Frontal cortex (tissue), 3 donors: ENCODE measurements at regions not wholly inside any gene's neighbourhood (a gene's known extent, or its start where the extent isn't known, plus 50 kb on each side); places are given as distances from the start of the nearest gene placed in this dataset.

Source experiments
- DNase-seq, 2 donors: peaks; one replicate each; pipeline ENCODE4 v3.0.0; 2012; ENCODE audit warnings: low spot score in 2 of 2
- FAIRE-seq: peaks from 2 replicates; lab custom pipeline; 2012; peaks lifted over from hg19 to GRCh38; lab: Jason Lieb, UNC
- donor health status: control.
- donor health status: control.
- donor health status: control.

DNA sequence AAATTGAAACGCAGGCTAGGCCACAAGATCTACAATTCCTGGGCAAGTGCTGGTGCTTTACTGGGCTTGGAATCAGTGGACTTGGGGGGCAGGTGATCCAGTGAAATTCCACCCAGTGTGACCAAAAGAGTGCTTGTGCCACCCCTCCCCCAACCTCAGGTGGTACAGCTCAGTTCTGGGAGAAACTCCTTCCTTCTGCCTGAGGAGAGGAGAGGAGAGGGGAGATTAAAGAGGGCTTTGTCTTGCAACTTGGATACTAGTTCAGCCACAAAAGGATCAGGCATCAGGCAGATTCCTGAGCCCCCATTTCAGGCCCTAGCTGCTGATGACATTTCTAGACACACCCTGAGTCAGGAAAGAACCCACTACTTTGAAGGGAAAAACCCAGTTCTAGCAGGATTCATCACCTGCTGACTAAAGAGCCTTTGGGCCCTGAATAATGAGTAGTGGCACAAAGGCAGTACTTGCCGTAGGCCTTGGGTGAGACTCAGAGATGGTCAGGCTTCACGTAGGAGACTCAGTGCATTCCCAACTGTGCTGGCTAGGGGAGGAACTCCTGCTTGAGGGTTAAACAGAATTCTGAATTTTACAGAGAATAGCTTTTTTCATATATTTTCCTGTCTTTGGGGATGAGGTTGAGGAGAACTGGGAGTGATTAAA lies 446.7 kb downstream of the BMP2 start:
- DNase-seq = no peak

DNA sequence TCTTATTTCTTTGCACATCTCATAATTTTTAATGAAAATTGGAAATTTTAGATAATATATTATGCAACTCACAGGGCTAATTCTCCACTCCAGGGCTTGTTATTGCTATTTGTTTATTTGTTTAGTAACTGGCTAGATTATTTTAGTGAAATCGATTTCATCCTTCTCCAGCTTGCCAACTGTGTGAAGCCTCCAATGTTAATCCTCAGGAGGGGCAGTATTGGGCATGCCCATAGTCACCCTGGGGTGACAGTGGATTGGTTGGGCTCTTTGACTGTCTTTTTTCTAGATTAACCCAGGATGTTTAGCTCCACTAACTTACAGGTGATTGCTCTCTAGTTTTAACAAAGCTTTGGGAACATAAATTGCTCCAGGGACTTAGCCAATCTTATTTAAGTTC lies 450.1 kb downstream of the BMP2 start:
- no peak for FAIRE-seq
- no peak for DNase-seq

More for the DNA sequence above, 446.7 kb downstream of the BMP2 start:
- no peak for FAIRE-seq

DNA sequence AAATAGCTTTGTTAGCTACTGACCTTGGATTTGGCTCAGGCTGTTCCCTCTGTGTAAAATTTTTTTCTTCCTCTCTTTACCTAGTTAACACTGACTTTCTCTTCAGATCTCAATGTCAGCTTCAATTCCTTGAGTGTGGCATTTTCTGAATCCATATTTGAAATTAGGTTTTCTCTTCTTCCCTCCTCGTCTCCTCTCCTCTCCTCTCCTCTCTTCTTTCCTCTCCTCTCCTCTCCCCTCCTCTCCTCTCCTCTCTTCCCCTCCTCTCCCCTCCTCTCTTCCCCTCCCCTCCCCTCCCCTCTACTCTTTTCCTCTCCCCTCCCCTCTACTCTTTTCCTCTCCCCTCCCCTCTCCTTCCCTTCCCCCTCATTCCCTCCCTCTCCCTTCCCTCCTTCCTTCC lies 453.3 kb downstream of the BMP2 start:
- FAIRE-seq (no peak), DNase-seq (no peak)

DNA sequence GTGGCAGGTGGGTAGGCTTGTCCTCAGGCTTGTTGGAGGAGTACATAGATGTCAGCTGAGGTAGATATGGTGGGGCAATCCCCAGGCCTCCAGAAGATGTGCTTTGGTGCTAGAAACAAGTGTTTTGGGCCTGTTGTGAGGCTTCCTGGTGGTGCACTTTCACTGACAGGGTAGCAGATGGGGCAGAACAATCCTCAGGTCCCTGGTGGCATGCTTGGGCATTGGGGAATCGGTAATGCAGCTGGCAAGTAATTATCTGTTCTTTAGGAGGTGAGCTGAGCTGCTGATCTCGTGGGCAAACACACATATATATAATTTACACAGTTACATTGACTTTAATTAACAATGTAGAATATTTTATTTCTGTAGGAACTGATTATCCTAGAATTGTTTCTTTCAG lies 458.7 kb downstream of the BMP2 start:
- no peak for DNase-seq
- no peak for FAIRE-seq

DNA sequence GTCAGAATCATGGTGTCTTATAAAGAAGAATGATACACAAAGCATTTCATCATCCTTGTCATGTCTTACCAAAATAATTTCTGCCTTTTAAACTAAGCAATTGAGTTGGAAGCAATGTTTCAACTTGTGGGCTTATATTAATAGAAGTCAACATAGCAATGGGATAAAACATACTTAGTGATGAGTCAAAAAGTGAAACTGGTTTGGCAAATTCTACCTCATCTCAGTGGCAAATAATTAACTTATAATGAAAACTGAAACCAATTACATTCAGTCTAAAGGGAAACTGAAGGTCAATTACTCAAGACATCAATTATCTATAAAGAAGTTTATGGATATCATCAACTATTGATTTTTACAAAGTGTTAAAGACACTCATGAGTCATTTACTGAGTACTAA lies 463.8 kb downstream of the BMP2 start:
- DNase-seq (no peak), FAIRE-seq (no peak)

DNA sequence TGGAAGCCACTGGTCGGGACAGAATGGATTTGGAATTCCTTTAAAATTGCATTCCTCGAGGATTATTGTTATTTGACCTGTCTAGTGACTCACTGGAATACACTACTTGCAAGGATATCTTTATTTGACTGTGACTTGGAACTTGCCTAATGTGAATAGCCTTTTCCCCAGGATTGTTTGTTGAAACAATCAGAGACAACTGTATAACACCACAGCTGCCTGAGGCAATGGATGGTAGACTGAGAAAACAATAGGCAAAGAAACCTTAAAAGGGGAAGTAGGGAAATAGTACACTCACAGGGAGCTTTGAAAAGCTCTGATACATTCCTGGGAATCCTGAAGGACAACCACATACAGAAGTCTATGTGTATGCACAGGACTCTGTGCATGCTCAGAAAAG lies 465.3 kb downstream of the BMP2 start:
- FAIRE-seq (no peak), DNase-seq (no peak)

DNA sequence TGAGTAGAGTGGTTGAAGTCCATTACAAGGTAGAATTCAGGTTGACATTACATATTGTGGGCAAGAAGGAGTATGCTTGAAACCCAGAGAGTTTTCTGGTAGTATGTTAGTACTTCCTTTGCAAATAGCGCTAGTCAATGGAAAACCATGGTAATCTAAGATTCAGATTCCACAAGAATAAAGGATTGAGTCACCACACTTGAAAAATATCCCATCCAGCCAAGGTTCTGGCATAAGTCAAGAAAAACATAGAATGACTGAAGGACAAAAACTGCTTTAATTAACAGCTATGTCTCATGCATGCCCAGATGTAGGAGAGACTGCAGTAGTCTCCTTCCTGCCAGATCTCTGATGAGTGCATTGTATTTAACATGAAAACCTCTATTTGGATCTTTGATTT lies 469.8 kb downstream of the BMP2 start:
- DNase-seq (no peak), FAIRE-seq (no peak)

DNA sequence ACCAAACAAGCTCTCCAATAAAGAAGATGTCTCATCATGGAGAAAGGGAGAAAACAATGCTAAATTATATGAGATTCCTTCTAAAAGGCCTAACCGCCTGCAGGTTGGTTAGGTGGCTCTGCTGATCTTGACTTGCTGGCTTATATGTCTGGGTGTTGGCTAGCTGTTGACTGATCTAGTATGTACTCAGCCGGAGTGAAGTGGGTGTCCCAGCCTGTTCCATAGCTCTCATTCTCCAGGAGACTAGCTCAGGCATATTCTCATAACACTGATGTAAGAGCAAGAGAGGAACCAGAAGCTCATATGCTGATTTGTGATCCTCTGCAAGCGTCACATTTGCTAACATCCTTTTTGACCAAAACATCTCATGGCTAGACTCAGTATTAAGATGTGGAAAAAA lies 473.0 kb downstream of the BMP2 start:
- DNase-seq (no peak), FAIRE-seq (no peak)

DNA sequence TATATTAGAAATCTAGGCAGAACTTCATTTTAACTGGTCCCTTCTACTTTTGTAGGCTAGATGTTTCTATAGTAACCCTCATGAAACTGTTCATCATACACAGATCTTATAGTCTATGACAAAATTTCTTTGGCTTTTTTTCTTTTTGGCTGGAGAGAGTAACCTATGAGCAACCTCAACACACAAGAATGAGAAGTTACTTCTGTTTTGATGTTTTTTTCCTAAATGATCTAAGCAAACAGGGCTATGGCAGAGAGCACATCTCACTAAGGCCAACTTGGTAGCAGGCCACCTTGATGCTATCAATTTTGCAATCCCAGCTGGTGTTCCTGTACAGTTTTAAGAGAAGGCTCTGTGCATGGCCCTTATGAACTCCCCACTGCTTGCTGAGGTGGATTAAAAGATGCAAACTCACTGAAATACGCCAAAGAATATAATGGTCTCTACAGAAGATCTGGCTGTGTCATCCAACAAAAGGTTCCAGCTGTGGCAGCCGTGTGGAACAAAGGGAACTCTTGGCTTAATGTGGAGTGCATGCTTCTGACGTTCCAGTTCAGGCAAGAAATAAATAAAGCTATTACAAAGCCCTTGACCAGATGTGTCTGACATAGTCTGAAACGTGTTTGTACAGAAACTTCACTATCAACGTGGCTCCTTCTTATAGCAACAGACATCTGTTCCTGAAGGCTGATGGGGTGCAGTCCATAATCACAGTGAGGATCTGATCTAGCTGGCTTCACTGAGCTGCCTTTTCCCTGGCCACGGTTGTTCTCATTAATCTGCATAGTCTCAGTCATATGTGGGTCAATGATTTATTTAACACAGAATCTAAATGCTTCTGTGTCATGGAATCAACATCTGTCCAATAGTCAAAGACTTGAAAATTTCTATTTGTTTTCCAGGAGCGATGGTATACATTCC lies 481.1 kb downstream of the BMP2 start:
- DNase-seq = no peak
- no peak for FAIRE-seq

DNA sequence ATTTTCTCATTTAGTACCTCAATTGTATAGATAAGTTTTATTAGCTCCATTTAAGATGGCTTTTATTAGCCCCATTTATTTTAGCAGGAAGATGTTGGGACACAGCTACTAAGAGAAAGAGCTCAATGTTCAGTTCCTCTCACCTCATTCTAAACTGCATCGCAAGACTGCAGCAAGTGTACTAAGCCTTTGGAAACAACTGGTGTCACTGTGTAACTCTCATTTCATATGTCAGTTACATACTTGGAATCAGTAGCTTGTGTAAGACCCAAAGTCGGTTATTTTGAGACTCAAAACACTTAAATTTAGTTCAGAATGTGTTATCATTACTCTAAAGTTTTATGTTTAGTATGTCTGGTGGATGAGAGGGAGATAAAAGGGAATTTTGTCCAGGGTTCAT lies 482.9 kb downstream of the BMP2 start:
- no peak for FAIRE-seq
- DNase-seq = no peak

DNA sequence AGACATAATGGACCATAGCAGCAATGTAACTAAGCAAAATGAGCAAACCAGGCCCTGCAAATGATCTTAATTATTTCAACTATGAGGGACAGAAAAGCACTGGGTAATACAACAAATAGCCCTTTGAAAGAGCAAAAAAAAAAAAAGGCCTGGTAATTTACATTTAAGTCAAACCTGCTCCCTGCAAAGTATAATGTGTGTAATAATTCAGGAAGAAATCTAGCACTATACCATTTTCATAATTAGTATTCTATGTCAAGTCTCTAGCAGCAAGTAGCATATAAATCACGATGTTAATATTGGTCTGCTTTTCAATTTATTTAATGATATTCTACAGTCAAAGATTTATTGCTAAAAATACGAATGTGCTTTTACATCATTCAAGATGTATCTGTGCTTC lies 489.6 kb downstream of the BMP2 start:
- FAIRE-seq (no peak), DNase-seq (no peak)

DNA sequence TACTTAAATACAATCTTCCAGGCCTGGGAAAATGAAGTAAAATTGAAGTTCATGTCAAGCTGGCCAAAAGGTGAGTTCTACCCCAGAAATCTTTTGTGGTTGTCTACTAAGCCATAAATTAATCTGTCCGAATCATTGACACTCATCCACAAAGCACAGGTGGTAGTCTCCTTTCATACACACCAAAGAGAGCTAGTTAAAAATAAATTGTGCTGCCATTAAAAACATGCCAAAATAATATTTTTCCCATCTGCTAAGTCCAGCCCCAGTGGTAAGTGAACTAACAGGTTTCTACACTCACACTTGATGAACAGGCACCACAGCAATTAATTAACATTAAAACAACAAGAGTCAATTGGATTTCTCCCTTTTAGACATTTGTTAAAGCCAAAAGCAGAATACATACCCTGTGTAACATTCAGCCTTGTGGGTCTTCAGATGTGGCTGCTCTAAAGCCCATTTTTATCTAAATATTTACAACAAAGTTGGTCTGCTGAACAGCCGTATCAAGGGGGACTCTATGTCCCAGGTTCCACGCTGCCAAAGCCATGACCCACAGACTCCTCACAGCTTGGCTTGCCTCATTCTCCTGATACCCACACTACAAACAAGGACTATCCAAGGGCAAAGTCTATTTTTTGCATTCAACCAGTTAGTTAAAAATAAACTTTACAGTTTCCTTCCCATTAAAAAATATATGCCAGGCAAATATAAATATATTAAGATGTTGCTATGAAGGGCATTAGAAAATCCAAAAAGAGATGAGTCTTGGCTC lies 490.4 kb downstream of the BMP2 start:
- no peak for DNase-seq
- FAIRE-seq = no peak

DNA sequence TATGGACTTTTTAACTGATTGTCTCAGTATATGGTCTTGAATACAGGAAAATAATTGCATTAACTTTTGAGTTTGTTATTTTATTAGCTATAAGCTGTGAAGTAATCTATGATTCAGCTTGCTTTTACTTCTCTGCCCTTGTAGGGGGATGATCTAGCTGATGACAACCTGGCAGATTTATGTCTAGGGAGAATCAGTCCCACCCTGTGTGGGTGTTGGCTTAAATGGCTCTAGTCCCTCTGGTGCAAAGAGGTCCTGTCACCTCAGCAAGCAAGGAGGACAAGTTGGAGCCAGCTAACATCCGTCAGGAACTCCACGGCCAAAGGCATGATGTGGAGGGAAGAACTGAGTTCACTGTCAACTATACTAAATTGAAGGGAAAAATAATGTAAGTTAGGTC lies 495.3 kb downstream of the BMP2 start:
- DNase-seq = no peak
- FAIRE-seq = no peak

DNA sequence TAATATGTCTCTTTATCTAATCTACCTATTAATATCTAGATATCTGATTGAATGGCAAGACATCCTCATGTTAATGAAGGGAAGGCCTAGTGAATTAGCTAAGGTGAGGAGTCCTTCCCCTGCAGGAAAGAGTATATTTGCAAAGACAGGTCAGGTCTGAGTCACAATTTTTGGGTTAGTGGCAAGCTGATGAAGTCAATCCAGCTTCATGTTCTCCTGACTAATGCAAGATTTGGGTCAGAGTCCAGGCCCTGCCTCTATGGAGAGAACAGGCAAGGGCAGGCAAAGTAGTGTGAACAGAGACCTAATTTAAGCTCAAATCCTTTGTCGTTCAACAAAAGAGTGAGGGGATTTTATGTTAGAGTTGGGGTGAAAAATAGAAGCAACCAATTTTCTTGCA lies 496.7 kb downstream of the BMP2 start:
- DNase-seq (no peak), FAIRE-seq (no peak)

DNA sequence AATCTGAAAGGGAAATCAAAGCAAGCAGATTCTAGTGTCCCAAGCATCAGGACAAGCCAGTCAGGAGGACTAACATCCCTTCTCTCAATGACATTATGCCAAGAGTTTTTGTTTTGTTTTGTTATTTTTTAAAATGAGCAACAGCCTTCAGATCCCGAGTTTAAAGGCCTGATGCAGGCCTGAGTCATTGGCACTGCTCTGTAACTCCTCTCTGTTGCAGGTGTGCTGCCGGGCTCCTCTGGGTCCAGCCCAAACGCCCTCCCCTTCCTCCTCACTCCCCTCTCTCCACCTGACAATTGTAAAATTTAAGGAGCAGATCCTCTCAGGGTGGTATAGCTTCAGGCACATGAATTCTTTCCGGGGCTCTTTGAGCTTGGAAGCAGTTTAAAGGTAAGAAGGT lies 502.0 kb downstream of the BMP2 start:
- FAIRE-seq (no peak), DNase-seq (no peak)

DNA sequence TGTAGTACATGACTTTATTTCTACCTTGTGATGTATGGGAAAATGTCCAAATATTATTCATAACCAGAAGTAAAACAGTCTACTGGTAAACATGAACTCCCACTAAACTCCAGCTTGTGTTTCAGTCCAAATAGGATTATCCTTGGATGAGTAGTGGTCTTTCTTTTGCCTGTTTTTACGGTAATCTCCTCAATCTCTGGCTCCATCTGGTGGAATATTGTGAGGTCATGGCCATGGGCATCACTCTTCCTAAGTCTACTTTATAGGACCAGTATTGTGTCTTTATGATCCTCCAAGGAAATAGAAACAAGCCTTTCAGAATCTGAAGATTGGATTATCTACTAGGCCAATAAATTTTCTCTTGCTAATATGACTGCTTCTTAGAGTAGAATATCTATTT lies 505.0 kb downstream of the BMP2 start:
- no peak for DNase-seq
- FAIRE-seq = no peak

DNA sequence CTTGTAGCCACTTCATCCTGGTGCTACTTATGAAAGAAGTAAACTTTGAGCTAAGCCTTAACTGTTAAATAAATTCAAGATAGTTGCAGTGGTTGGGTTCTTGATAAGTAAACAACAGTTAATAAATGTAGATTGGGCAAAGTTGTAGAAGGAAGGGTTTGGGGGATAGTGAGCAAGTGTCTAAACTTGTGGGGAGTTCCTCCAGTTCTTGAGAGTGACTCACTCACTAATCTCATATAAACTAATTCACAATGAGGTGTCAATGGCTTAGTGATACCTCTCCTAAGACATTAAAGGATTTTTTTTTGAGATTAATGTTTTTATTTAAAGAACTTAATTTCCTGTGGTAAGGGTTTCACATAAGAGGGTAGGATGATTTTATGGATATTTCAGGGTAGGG lies 507.4 kb downstream of the BMP2 start:
- DNase-seq (no peak), FAIRE-seq (no peak)

DNA sequence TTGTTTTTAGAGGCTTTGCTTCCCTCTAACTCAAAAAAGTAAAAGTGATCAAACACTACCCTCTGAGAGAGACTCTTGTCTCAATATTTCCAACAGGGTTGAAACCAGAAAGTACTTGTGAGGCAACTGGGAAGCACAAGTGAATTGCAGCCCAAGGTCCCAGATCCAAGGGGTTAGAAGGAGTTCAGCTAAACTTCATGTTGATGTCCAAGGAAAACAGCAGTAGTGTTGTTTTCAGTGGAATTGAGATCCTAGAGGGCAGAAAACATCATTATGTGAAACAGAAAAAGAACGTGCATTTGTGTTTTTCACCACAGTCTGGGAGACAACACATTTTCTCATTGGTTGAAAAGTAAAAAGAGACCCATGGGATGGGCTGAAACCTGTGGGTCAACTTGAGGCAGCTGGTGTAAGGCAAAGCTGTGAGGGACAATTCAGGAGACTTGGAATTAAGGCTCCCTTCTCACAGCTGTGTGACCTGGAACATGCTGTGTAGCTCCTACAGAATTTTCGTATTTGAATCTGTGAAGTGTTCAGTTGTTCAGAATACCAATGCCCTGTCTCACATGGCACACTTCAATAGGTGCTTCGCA lies 508.3 kb downstream of the BMP2 start:
- no peak for FAIRE-seq
- no peak for DNase-seq

DNA sequence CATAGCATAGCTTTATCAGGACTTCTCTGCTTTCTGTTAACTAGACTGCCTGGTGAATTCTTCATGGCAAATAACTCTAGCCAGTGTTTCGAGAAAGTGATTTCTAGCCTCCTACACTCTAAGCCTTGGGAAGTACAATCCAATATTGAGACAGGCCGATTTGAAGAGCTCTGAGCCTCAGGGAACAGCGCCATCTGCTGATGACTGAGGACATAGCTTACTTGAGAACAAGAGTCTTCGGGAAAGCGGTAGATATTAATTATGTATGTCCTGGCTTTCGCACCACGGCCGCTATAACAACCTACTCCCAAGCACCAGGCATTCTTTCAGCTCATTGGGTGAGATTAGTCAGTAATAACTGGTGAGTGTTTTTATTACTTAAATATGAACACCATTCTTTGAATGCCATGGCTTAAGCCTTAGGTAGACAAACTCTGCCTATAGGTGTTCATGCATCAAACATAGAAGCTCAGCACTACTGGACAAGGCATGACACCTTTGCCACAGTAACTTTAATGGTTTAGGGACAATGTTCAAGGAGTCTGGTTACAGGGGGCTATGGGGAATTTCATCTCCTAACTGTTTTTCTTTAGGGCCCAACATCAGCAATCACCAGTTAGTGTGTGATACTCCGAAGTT lies 518.6 kb downstream of the BMP2 start:
- peak; percentile 6 to 40 for DNase-seq
- FAIRE-seq = peak; percentile 62

DNA sequence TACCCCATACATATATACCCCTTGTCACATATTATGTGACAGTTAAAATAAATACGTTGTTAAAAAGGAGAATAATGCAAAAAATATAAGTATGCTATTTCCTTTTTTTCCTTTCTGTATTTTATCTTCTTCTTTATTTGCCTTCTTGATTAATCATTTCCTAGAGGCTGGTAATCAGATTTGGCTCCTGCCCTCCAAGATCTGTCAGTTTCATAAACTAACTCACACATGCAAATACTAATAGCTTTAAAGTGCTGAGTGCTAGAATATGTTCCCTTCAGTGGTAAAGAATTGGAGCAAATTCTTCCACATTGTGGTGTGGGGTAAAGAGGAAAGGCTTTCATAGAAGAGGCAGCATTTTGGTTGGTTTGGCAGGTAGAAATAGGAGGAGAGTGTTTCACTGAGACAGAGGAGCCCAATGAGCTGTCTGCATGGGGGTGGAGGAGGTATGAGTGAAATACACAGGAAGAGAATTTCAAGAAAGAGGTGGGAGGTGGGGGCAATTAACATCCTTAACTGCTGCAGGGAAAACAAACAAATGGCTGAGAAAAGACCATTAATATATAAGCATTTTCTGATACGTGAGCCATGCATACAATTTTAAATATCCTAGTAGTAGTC lies 523.9 kb downstream of the BMP2 start:
- DNase-seq = no peak
- no peak for FAIRE-seq
